HFF-Myc (cell line): ENCODE measurements at regions not wholly inside any gene's neighbourhood (a gene's known extent, or its start where the extent isn't known, plus 50 kb on each side); places are given as distances from the start of the nearest gene placed in this dataset.

ENCODE experiments used
- DNase-seq: peaks from one replicate; pipeline ENCODE4 v3.0.0-alpha.2; 2011; ENCODE audit warnings: low read depth; ENCODE audit errors: extremely low read depth
- H3K4me3 ChIP-seq: replicated peaks from 2 replicates; pipeline ENCODE4 v1.5.1; 2011; ENCODE audit warnings: low read depth, mild to moderate bottlenecking, control low read depth, low read length
- CTCF ChIP-seq: IDR thresholded peaks from 2 replicates; pipeline ENCODE4 v1.5.1; 2012; ENCODE audit warnings: mild to moderate bottlenecking, low read depth, low read length, control low read depth; ENCODE audit errors: missing control alignments

- no peak for TF ChIP-seq CTCF
- no peak overlapping the region for H3K4me3 ChIP-seq
- no peak for DNase-seq
These were observed 435.6 kb downstream of the FOXO1 start for GRCh38 chr13:40230833-40231266.

- no peak overlapping the region for H3K4me3 ChIP-seq
- no peak for DNase-seq
- TF ChIP-seq CTCF, result no peak
These were observed 435.1 kb downstream of the FOXO1 start for GRCh38 chr13:40231311-40231710.

- no peak overlapping the region for H3K4me3 ChIP-seq
- no peak for TF ChIP-seq CTCF
- no peak for DNase-seq
These were observed 434.7 kb downstream of the FOXO1 start for GRCh38 chr13:40231751-40232150.

- no peak for DNase-seq
- TF ChIP-seq CTCF, result no peak
- no peak overlapping the region for H3K4me3 ChIP-seq
These were observed 434.0 kb downstream of the FOXO1 start for GRCh38 chr13:40232311-40233040.

- no peak for TF ChIP-seq CTCF
- no peak for DNase-seq
- H3K4me3 ChIP-seq, result no peak overlapping the region
These were observed 432.7 kb downstream of the FOXO1 start for GRCh38 chr13:40233731-40234195.

- H3K4me3 ChIP-seq, result no peak overlapping the region
- no peak for TF ChIP-seq CTCF
- DNase-seq, result peak; percentile 59
These were observed 431.2 kb downstream of the FOXO1 start for GRCh38 chr13:40235160-40235796.
